ENCODE measurements at regions not wholly inside any gene's neighbourhood (a gene's known extent, or its start where the extent isn't known, plus 50 kb on each side); places are given as distances from the start of the nearest gene placed in this dataset.

DNA sequence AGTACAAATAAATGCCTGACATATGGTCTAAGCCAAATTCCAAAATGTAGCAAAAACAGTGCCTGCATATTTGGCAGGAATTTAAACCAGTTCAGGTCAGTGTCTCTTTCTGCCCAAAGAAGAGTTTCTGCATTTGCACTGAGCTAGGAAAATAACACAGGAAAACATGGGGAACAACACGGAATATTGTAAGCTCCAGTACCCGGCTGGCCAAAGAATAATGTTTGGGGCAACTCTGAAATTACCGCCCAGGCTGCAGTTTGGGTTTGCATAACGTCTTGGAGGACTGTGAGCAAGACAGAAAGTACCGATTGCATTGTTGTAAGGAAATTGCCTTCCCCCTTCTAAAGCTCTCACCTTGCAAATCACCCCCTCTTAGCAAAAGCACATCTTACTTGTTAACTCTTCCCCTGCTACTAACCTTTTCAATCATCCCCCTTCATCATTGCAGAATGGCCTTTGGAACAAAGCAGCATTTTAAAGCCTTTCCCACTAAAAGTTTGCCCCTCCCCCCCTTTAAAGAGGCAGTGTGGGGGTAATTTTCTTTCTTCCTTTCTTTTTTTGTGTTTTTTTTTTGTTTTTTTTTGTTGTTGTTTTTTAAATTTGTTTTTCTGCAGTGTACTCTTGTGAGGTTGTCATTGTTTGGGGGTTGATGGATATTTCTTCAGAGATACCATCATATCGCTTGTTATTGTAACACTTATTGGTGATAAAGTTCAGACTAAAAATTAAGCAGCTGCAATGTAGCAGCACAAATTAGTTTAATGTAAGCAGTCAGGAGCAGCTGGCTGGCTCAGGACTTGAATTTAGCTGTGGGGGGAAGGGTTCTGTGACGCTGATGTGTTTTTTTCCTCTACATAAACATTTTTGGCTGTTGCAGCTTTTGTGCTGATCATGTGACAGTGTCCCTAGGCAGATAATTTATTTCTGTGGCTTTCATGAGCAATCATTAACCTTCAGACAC lies 100.0 kb upstream of the CITED2 start:
- H3K4me1 ChIP-seq (ENCODE audit: insufficient read depth, low read length), result peaks cover 17% of the 10 kb centered on the region
- peak overlapping the region; percentile 4 for H3K27ac ChIP-seq (ENCODE audit: low read depth, low read length)
- H3K9me3 ChIP-seq (ENCODE audit: insufficient read depth, low read depth, low read length), result no peaks in the 10 kb centered on the region
- peak overlapping the region; percentile 72 for H3K4me3 Mint-ChIP-seq (ENCODE audit: unreplicated experiment)
- peak overlapping the region; percentile 76 for H3K27ac Mint-ChIP-seq (ENCODE audit: unreplicated experiment)
- peak; percentile 34 for DNase-seq (ENCODE audit: low read depth)
- peaks cover 4% of the 10 kb centered on the region for H3K9me3 Mint-ChIP-seq (ENCODE audit: unreplicated experiment)
- H3K36me3 ChIP-seq (ENCODE audit: insufficient read depth, low read length), result no peaks in the 10 kb centered on the region
- no peaks in the 10 kb centered on the region for H3K36me3 Mint-ChIP-seq (ENCODE audit: low read depth, unreplicated experiment)
- H3K27me3 ChIP-seq (ENCODE audit: insufficient read depth, low read length), result no peaks in the 10 kb centered on the region
- H3K4me2 ChIP-seq (ENCODE audit: low read length), result peak overlapping the region; percentile 76
- peak overlapping the region; percentile 37 for H3K4me3 ChIP-seq (ENCODE audit: insufficient read depth, low read depth, low read length)
- H3K4me1 Mint-ChIP-seq (ENCODE audit: low read depth, unreplicated experiment), result peaks cover 22% of the 10 kb centered on the region
- no peaks in the 10 kb centered on the region for H3K79me2 ChIP-seq (ENCODE audit: insufficient read depth, low read length)
- no peaks in the 10 kb centered on the region for H3K27me3 Mint-ChIP-seq (ENCODE audit: low read depth, unreplicated experiment)
- peak overlapping the region; percentile 23 for H3K9ac ChIP-seq (ENCODE audit: low read length)
- H4K20me1 ChIP-seq (ENCODE audit: insufficient read depth, low read length), result no peaks in the 10 kb centered on the region
- TF ChIP-seq, protein P1, sequence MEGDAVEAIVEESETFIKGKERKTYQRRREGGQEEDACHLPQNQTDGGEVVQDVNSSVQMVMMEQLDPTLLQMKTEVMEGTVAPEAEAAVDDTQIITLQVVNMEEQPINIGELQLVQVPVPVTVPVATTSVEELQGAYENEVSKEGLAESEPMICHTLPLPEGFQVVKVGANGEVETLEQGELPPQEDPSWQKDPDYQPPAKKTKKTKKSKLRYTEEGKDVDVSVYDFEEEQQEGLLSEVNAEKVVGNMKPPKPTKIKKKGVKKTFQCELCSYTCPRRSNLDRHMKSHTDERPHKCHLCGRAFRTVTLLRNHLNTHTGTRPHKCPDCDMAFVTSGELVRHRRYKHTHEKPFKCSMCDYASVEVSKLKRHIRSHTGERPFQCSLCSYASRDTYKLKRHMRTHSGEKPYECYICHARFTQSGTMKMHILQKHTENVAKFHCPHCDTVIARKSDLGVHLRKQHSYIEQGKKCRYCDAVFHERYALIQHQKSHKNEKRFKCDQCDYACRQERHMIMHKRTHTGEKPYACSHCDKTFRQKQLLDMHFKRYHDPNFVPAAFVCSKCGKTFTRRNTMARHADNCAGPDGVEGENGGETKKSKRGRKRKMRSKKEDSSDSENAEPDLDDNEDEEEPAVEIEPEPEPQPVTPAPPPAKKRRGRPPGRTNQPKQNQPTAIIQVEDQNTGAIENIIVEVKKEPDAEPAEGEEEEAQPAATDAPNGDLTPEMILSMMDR (IDR thresholded peaks at IDR 0.05; ENCODE audit: insufficient read depth, low read depth, low read length), result no peak
- no peak for TF ChIP-seq EZH2 (IDR thresholded peaks at IDR 0.05; ENCODE audit: insufficient read depth, low read length)
- peak overlapping the region; percentile 66 for H2AFZ ChIP-seq (ENCODE audit: low read depth, low read length)
- FAIRE-seq, result no peak

DNA sequence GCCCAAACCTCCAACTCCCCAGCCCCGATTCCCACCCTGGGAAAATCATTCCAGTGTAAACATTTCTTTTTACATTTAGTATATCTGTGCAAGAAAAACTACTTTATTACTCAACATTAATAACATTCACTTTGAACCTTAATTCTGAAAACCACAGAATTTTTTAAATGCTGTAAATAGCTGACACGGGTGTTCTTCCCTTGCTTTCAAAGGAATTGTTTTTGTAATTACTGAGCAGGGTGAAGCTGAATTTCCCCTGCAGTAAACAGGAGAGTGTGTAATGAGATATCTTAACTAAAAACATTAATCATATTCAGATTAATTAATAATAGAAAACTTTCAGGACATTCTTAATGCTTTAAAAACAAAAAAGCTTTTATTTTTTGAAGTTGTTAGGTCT lies 99.3 kb upstream of the CITED2 start:
- H2AFZ ChIP-seq (ENCODE audit: low read depth, low read length), result peak overlapping the region; percentile 66
- FAIRE-seq (no peak), DNase-seq (ENCODE audit: low read depth) (peak; percentile 33)
- H3K9me3 Mint-ChIP-seq (ENCODE audit: unreplicated experiment), result no peaks in the 10 kb centered on the region
- no peaks in the 10 kb centered on the region for H3K79me2 ChIP-seq (ENCODE audit: insufficient read depth, low read length)
- no peaks in the 10 kb centered on the region for H3K27me3 ChIP-seq (ENCODE audit: insufficient read depth, low read length)
- H3K27ac ChIP-seq (ENCODE audit: low read depth, low read length), result no peak overlapping the region
- H3K36me3 ChIP-seq (ENCODE audit: insufficient read depth, low read length), result no peaks in the 10 kb centered on the region
- H3K9ac ChIP-seq (ENCODE audit: low read length), result peak overlapping the region; percentile 23
- no peaks in the 10 kb centered on the region for H3K36me3 Mint-ChIP-seq (ENCODE audit: low read depth, unreplicated experiment)
- peaks cover 23% of the 10 kb centered on the region for H3K4me1 Mint-ChIP-seq (ENCODE audit: low read depth, unreplicated experiment)
- H3K4me1 ChIP-seq (ENCODE audit: insufficient read depth, low read length), result peaks cover 17% of the 10 kb centered on the region
- TF ChIP-seq, protein P1 (IDR thresholded peaks at IDR 0.05; ENCODE audit: insufficient read depth, low read depth, low read length), result no peak
- TF ChIP-seq EZH2 (IDR thresholded peaks at IDR 0.05; ENCODE audit: insufficient read depth, low read length), result no peak
- H3K4me2 ChIP-seq (ENCODE audit: low read length), result peak overlapping the region; percentile 76
- peak overlapping the region; percentile 24 for H3K4me3 ChIP-seq (ENCODE audit: insufficient read depth, low read depth, low read length)
- H3K27me3 Mint-ChIP-seq (ENCODE audit: low read depth, unreplicated experiment), result no peaks in the 10 kb centered on the region
- H3K4me3 Mint-ChIP-seq (ENCODE audit: unreplicated experiment), result no peak overlapping the region
- H4K20me1 ChIP-seq (ENCODE audit: insufficient read depth, low read length), result no peaks in the 10 kb centered on the region
- no peaks in the 10 kb centered on the region for H3K9me3 ChIP-seq (ENCODE audit: insufficient read depth, low read depth, low read length)
- H3K27ac Mint-ChIP-seq (ENCODE audit: unreplicated experiment), result peak overlapping the region; percentile 71
